ENCODE measurements at regions not wholly inside any gene's neighbourhood (a gene's known extent, or its start where the extent isn't known, plus 50 kb on each side); places are given as distances from the start of the nearest gene placed in this dataset.

- no peak overlapping the region for H3K4me3 Mint-ChIP-seq (ENCODE audit: low read depth, unreplicated experiment)
- DNase-seq, result no peak
- intact Hi-C loops (cut with micrococcal nuclease; ENCODE audit: unreplicated experiment), result no loop called here
- CTCF ChIA-PET, result no interaction called here
- no peaks in the 10 kb centered on the region for H3K36me3 Mint-ChIP-seq (ENCODE audit: insufficient read depth, unreplicated experiment)
- no peaks in the 10 kb centered on the region for H3K27me3 Mint-ChIP-seq (ENCODE audit: unreplicated experiment)
- H3K27ac Mint-ChIP-seq (ENCODE audit: unreplicated experiment), result no peak overlapping the region
- no peaks in the 10 kb centered on the region for H3K4me1 Mint-ChIP-seq (ENCODE audit: low read depth, unreplicated experiment)
- no TSS peak for BruUV-seq (replicated peaks)
- TF ChIP-seq CTCF (IDR thresholded peaks at IDR 0.05; ENCODE audit: unreplicated experiment), result no peak
- peaks cover 6% of the 10 kb centered on the region for H3K9me3 Mint-ChIP-seq (ENCODE audit: low read depth, unreplicated experiment)
Observed at GRCh38 chr2:163236553-163236952, 398.0 kb upstream of the KCNH7 start.

DNA sequence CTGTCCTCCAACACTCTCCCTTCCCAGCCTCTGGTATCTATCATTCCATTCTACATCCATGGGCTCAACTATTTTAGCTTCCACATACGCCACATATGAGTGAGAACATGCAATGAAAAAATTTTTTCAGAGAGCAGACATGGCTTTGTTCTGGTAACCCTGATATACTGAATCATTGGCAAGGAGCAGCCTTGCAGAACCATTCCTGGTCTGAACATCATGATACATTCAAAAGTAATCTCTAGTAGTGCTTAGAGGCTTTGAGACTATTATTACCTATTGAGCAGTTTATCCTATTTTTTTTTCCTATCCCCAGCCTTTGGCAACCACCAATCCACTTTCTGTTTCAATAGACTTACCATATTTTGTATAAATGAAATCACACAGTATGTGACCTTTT, 393.1 kb upstream of the KCNH7 start:
- Mint-ChIP-seq H3K4me1 (ENCODE audit: low read depth, unreplicated experiment) (no peaks in the 10 kb centered on the region), H3K27me3 (ENCODE audit: unreplicated experiment) (no peaks in the 10 kb centered on the region), H3K4me3 (ENCODE audit: low read depth, unreplicated experiment) (no peak overlapping the region), H3K27ac (ENCODE audit: unreplicated experiment) (no peak overlapping the region), H3K9me3 (ENCODE audit: low read depth, unreplicated experiment) (peaks cover 5% of the 10 kb centered on the region), H3K36me3 (ENCODE audit: insufficient read depth, unreplicated experiment) (no peaks in the 10 kb centered on the region)
- intact Hi-C loops (cut with micrococcal nuclease; ENCODE audit: unreplicated experiment), result no loop called here
- CTCF ChIA-PET, result no interaction called here
- DNase-seq, result no peak
- no TSS peak for BruUV-seq (replicated peaks)
- TF ChIP-seq CTCF (IDR thresholded peaks at IDR 0.05; ENCODE audit: unreplicated experiment), result no peak

DNA sequence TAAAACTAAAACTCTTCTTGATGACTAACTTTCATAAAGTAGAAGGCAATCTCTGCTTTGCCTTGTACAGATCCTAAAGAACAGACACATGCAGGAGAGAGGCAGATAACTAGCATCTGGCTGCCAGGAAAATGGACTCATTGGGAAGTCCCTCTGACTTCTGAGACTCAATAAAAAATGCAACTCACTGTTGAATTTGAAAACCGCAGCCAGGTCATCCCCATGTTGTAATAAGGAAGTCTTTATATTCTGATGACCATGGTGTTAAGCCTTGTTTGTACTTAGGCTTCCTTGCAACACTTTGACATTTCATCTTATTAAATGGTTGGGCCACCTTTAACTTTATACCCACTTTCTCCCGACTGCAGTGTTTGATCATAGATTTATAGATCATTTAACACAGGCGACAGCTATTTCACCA, 375.1 kb upstream of the KCNH7 start:
- Mint-ChIP-seq H3K27ac (ENCODE audit: unreplicated experiment) (peak overlapping the region; percentile 21), H3K27me3 (ENCODE audit: unreplicated experiment) (no peaks in the 10 kb centered on the region), H3K9me3 (ENCODE audit: low read depth, unreplicated experiment) (no peaks in the 10 kb centered on the region), H3K4me1 (ENCODE audit: low read depth, unreplicated experiment) (peaks cover 27% of the 10 kb centered on the region), H3K36me3 (ENCODE audit: insufficient read depth, unreplicated experiment) (no peaks in the 10 kb centered on the region), H3K4me3 (ENCODE audit: low read depth, unreplicated experiment) (no peak overlapping the region)
- DNase-seq, result peak; percentile 15
- CTCF ChIA-PET, result interaction anchor here (1.2 kb wide), 1 partner anchor 10 kb away, joined by 4 read pairs; no protein-coding TSS in a partner anchor
- TF ChIP-seq CTCF (IDR thresholded peaks at IDR 0.05; ENCODE audit: unreplicated experiment), result no peak
- intact Hi-C loops (cut with micrococcal nuclease; ENCODE audit: unreplicated experiment), result no loop called here
- no TSS peak for BruUV-seq (replicated peaks)

- peak overlapping the region; percentile 37 for H3K27ac Mint-ChIP-seq (ENCODE audit: unreplicated experiment)
- H3K4me1 Mint-ChIP-seq (ENCODE audit: low read depth, unreplicated experiment), result peaks cover 27% of the 10 kb centered on the region
- DNase-seq, result no peak
- no peak for TF ChIP-seq CTCF (IDR thresholded peaks at IDR 0.05; ENCODE audit: unreplicated experiment)
- no peaks in the 10 kb centered on the region for H3K36me3 Mint-ChIP-seq (ENCODE audit: insufficient read depth, unreplicated experiment)
- CTCF ChIA-PET, result no interaction called here
- BruUV-seq (replicated peaks), result no TSS peak
- no peak overlapping the region for H3K4me3 Mint-ChIP-seq (ENCODE audit: low read depth, unreplicated experiment)
- H3K9me3 Mint-ChIP-seq (ENCODE audit: low read depth, unreplicated experiment), result no peaks in the 10 kb centered on the region
- H3K27me3 Mint-ChIP-seq (ENCODE audit: unreplicated experiment), result no peaks in the 10 kb centered on the region
- intact Hi-C loops (cut with micrococcal nuclease; ENCODE audit: unreplicated experiment), result no loop called here
Observed at GRCh38 chr2:163210430-163210918, 371.9 kb upstream of the KCNH7 start.

All from Calu3 (cell line).